ENCODE measurements at regions not wholly inside any gene's neighbourhood (a gene's known extent, or its start where the extent isn't known, plus 50 kb on each side); places are given as distances from the start of the nearest gene placed in this dataset.
A peak's percentile ranks its signal among the peaks of the same experiment; 100 is the strongest.

DNA sequence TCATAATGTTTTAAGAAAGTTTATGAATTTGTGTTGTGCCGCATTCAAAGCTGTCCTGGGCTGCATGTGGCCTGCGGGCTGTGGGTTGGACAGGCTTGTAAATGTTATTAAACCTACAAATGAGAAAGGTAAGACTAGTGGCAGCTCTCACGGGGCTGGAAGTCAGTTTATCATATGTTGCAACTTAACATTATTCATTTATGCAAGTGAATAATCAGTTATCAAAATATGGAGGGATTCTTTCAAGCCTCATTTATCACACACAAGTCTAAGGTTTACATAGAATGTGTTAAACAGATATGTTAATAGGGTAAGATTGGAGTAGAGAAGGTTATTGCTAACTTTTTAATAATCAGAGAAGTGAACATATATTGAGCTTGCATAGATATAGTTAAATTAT lies 442.5 kb upstream of the RGS6 start:
- Mint-ChIP-seq H3K27ac (no peak overlapping the region), H3K36me3 (ENCODE audit: low read depth) (peaks cover 10% of the 10 kb centered on the region), H3K4me3 (no peak overlapping the region), H3K4me1 (peaks cover 10% of the 10 kb centered on the region), H3K9me3 (peaks cover 3% of the 10 kb centered on the region), H3K27me3 (ENCODE audit: low read depth, poor library complexity) (peaks cover 5% of the 10 kb centered on the region)
- TF ChIP-seq, protein P1, sequence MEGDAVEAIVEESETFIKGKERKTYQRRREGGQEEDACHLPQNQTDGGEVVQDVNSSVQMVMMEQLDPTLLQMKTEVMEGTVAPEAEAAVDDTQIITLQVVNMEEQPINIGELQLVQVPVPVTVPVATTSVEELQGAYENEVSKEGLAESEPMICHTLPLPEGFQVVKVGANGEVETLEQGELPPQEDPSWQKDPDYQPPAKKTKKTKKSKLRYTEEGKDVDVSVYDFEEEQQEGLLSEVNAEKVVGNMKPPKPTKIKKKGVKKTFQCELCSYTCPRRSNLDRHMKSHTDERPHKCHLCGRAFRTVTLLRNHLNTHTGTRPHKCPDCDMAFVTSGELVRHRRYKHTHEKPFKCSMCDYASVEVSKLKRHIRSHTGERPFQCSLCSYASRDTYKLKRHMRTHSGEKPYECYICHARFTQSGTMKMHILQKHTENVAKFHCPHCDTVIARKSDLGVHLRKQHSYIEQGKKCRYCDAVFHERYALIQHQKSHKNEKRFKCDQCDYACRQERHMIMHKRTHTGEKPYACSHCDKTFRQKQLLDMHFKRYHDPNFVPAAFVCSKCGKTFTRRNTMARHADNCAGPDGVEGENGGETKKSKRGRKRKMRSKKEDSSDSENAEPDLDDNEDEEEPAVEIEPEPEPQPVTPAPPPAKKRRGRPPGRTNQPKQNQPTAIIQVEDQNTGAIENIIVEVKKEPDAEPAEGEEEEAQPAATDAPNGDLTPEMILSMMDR (IDR thresholded peaks at IDR 0.05): no peak
- DNase-seq: no peak

GRCh38 chr14:71491931-71492330 lies 440.3 kb upstream of the RGS6 start:
- Mint-ChIP-seq H3K9me3 (peaks cover 19% of the 10 kb centered on the region), H3K36me3 (ENCODE audit: low read depth) (peaks cover 20% of the 10 kb centered on the region), H3K27ac (peak overlapping the region; percentile 26), H3K27me3 (ENCODE audit: low read depth, poor library complexity) (peaks cover 5% of the 10 kb centered on the region), H3K4me3 (no peak overlapping the region), H3K4me1 (peaks cover 10% of the 10 kb centered on the region)
- TF ChIP-seq, protein P1 (IDR thresholded peaks at IDR 0.05): no peak
- DNase-seq: no peak

DNA sequence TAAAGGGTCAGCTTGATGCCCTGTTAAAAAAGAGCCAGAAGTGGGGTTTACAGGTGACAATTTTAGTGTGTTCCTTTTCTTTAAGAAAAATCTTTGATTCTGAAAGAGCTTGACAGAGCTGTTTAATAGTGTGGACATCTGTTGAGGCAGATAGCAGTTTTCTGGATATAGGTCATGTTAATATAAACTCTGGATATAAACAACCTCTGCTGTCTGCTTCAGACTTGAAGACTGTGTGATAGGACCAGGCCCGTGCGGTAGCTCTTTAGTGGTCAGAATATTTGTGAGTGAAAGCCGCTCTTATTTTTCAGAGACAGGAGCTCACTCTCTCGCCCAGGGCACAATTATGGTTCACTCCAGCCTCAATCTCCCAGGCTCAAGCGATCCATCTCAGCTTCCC lies 439.9 kb upstream of the RGS6 start:
- H3K36me3 Mint-ChIP-seq (ENCODE audit: low read depth): peaks cover 17% of the 10 kb centered on the region

GRCh38 chr14:71497645-71498086 lies 434.6 kb upstream of the RGS6 start:
- Mint-ChIP-seq H3K4me3 (no peak overlapping the region), H3K9me3 (peaks cover 19% of the 10 kb centered on the region), H3K27ac (no peak overlapping the region), H3K36me3 (ENCODE audit: low read depth) (peaks cover 17% of the 10 kb centered on the region), H3K4me1 (no peaks in the 10 kb centered on the region), H3K27me3 (ENCODE audit: low read depth, poor library complexity) (no peaks in the 10 kb centered on the region)
- TF ChIP-seq, protein P1 (IDR thresholded peaks at IDR 0.05): no peak
- DNase-seq: no peak

More for the DNA sequence above, 439.9 kb upstream of the RGS6 start:
- no peak for DNase-seq
- peaks cover 5% of the 10 kb centered on the region for H3K27me3 Mint-ChIP-seq (ENCODE audit: low read depth, poor library complexity)
- H3K4me1 Mint-ChIP-seq: peaks cover 10% of the 10 kb centered on the region
- TF ChIP-seq, protein P1 (IDR thresholded peaks at IDR 0.05): no peak
- peaks cover 19% of the 10 kb centered on the region for H3K9me3 Mint-ChIP-seq
- no peak overlapping the region for H3K4me3 Mint-ChIP-seq
- H3K27ac Mint-ChIP-seq: peak overlapping the region; percentile 26

GRCh38 chr14:71498212-71498611 lies 434.0 kb upstream of the RGS6 start:
- DNase-seq: no peak
- H3K36me3 Mint-ChIP-seq (ENCODE audit: low read depth): peaks cover 17% of the 10 kb centered on the region
- H3K27ac Mint-ChIP-seq: peak overlapping the region; percentile 26
- TF ChIP-seq, protein P1 (IDR thresholded peaks at IDR 0.05): no peak
- H3K4me3 Mint-ChIP-seq: no peak overlapping the region
- H3K9me3 Mint-ChIP-seq: peaks cover 19% of the 10 kb centered on the region
- no peaks in the 10 kb centered on the region for H3K27me3 Mint-ChIP-seq (ENCODE audit: low read depth, poor library complexity)
- H3K4me1 Mint-ChIP-seq: no peaks in the 10 kb centered on the region

- Mint-ChIP-seq H3K36me3 (ENCODE audit: low read depth) (peaks cover 17% of the 10 kb centered on the region), H3K9me3 (peaks cover 17% of the 10 kb centered on the region), H3K27ac (no peak overlapping the region), H3K4me3 (no peak overlapping the region), H3K27me3 (ENCODE audit: low read depth, poor library complexity) (no peaks in the 10 kb centered on the region), H3K4me1 (no peaks in the 10 kb centered on the region)
- no peak for DNase-seq
- TF ChIP-seq, protein P1 (IDR thresholded peaks at IDR 0.05): no peak
These were observed 433.2 kb upstream of the RGS6 start for GRCh38 chr14:71499018-71499417.
